ENCODE measurements at regions not wholly inside any gene's neighbourhood (a gene's known extent, or its start where the extent isn't known, plus 50 kb on each side); places are given as distances from the start of the nearest gene placed in this dataset.

- Histone ChIP-seq H3K4ac (replicated peaks; ENCODE audit: insufficient read length, low read depth, low read length) (no peak overlapping the region), H3K79me2 (ENCODE audit: control insufficient read depth in 1 of 2, insufficient read depth in 2 of 2, low read length in 2 of 2) (no peaks in the 10 kb centered on the region), H3K4me2 (ENCODE audit: insufficient read depth in 1 of 2, low read depth in 2 of 2, low read length in 2 of 2) (no peak overlapping the region), H3K79me1 (ENCODE audit: low read depth, low read length) (no peaks in the 10 kb centered on the region), H2BK12ac (ENCODE audit: low read depth, low read length) (no peak overlapping the region), H3K27ac (ENCODE audit: low read depth, low read length) (no peak overlapping the region), H3K56ac (replicated peaks; ENCODE audit: insufficient read length, low read depth, low read length) (no peak overlapping the region), H3K9me3 (ENCODE audit: insufficient read depth in 2 of 2, low read depth in 1 of 2, low read length in 1 of 2) (no peaks in the 10 kb centered on the region), H3K14ac (ENCODE audit: insufficient read length) (no peak overlapping the region), H2BK20ac (ENCODE audit: low read length) (no peak overlapping the region), H3K36me3 (ENCODE audit: control insufficient read depth in 2 of 4, insufficient read depth in 4 of 4, low read length in 3 of 4) (no peaks in the 10 kb centered on the region), H4K8ac (ENCODE audit: extremely low read depth, insufficient read depth, low read length) (no peak overlapping the region), H3K18ac (ENCODE audit: extremely low read depth, low read length) (no peak overlapping the region), H3K23ac (ENCODE audit: insufficient read length) (no peak overlapping the region), H2BK120ac (replicated peaks; ENCODE audit: low read depth, low read length) (no peak overlapping the region), H4K5ac (ENCODE audit: insufficient read length, low read depth, low read length) (no peak overlapping the region), H3K4me3 (ENCODE audit: extremely low read depth in 1 of 4, insufficient read depth in 2 of 4, low read depth in 3 of 4, low read length in 4 of 4) (no peak overlapping the region), H3K27me3 (replicated peaks in 1 of 4; ENCODE audit: control insufficient read depth in 3 of 4, extremely low read depth in 1 of 4, insufficient read depth in 3 of 4, low read length in 3 of 4) (no peaks in the 10 kb centered on the region), H3K23me2 (ENCODE audit: low read depth, low read length) (no peaks in the 10 kb centered on the region), H4K91ac (replicated peaks; ENCODE audit: insufficient read length, low read length) (no peak overlapping the region), H2AK5ac (ENCODE audit: low read depth, low read length) (no peak overlapping the region), H4K20me1 (replicated peaks in 1 of 2; ENCODE audit: control insufficient read depth in 1 of 2, insufficient read depth in 2 of 2, low read length in 2 of 2) (no peaks in the 10 kb centered on the region), H2BK5ac (ENCODE audit: low read depth, low read length) (no peak overlapping the region), H3K4me1 (replicated peaks in 1 of 4; ENCODE audit: control insufficient read depth in 3 of 4, insufficient read depth in 4 of 4, low read length in 3 of 4) (peaks cover 0 to 3% (median 0%) of the 10 kb centered on the region in 4 experiments; a peak in 1 of 7 replicates), H2AFZ (ENCODE audit: low read length) (no peak overlapping the region), H2BK15ac (ENCODE audit: low read length) (no peak overlapping the region), H3K9ac (replicated peaks in 1 of 4; ENCODE audit: extremely low read depth in 1 of 4, low read depth in 3 of 4, low read length in 3 of 4) (no peak overlapping the region)
- POLR2A ChIA-PET (ENCODE audit: partially characterized antibody): no interaction called here
- CTCF ChIA-PET (ENCODE audit: partially characterized antibody): interaction anchor here (1.0 to 2.6 kb wide), 10 partner anchors 9 to 136 kb away, joined by 3 to 14 read pairs (median 6); no protein-coding TSS in a partner anchor
- no peak for TF ChIP-seq CBX5 (IDR thresholded peaks at IDR 0.05; ENCODE audit: low read depth, low read length)
- TF ChIP-seq TEAD4 (IDR thresholded peaks at IDR 0.05; ENCODE audit: low read depth, low read length): no peak
- TF ChIP-seq SIX5 (IDR thresholded peaks at IDR 0.05; ENCODE audit: low read depth, low read length): no peak
- TF ChIP-seq TAF1 (IDR thresholded peaks at IDR 0.05; ENCODE audit: low read depth, low read length): no peak
- TF ChIP-seq CREB1 (IDR thresholded peaks at IDR 0.05): no peak
- no peak for TF ChIP-seq JUN (IDR thresholded peaks at IDR 0.05; ENCODE audit: low read depth, low read length)
- no peak for TF ChIP-seq RBBP5 (IDR thresholded peaks at IDR 0.05; ENCODE audit: borderline replicate concordance, low read depth, low read length)
- TF ChIP-seq MAX (IDR thresholded peaks at IDR 0.05): no peak
- no peak for TF ChIP-seq YY1 (IDR thresholded peaks at IDR 0.05; ENCODE audit: low read depth, low read length)
- no peak for TF ChIP-seq EZH2 (IDR thresholded peaks at IDR 0.05; ENCODE audit: low read depth, low read length, severe bottlenecking)
- no peak for TF ChIP-seq POLR2A (IDR thresholded peaks at IDR 0.05; ENCODE audit: control extremely low read depth in 1 of 2, low read depth in 2 of 2, low read length in 2 of 2)
- TF ChIP-seq CHD2 (IDR thresholded peaks at IDR 0.05; ENCODE audit: low read length): no peak
- no peak for TF ChIP-seq FOSL1 (IDR thresholded peaks at IDR 0.05; ENCODE audit: insufficient read depth, low read depth, low read length)
- FAIRE-seq: no peak
- DNase-seq (ENCODE audit: low read depth in 1 of 2, low spot score in 2 of 2): no peak
- WGBS, 2 experiments (ENCODE audit: extremely low coverage in 1 of 2, insufficient coverage in 1 of 2, insufficient read length in 1 of 2, insufficient replicate concordance in 2 of 2, low coverage in 1 of 2, low lambda C conversion rate in 2 of 2, missing lambda C conversion rate in 1 of 2): 92% methylated on average over 3 of the region's 3 CpGs; no CpG with 5 or more reads in 1 of the 2 experiments
These were observed 74.2 kb upstream of the DPPA4 start for GRCh38 chr3:109411547-109411946.

Measured in H1 (cell line).